K562 (cell line): ENCODE measurements at regions not wholly inside any gene's neighbourhood (a gene's known extent, or its start where the extent isn't known, plus 50 kb on each side); places are given as distances from the start of the nearest gene placed in this dataset.

Experiments used
- ATAC-seq: fragments of 200-7000 bp; cut with Tn5 transposase; 3 replicates; pipeline ENCODE4 v1.9.1; 2020; ENCODE audit warnings: moderate library complexity
- BruUV-seq: library from RNA; stranded (reverse); fragments of 400-500 nt; replicated peaks from 2 replicates; lab custom pipeline; 2021; lab: Mats Ljungman, UMichigan
- CTCF ChIA-PET: fragments of 300-600 bp; formaldehyde crosslinking; extraction: SDS; loops from one replicate; lab custom pipeline; 2021; ENCODE audit warnings: low intra/inter-chr PET ratio; lab: Yijun Ruan, JAX
- POLR2A ChIA-PET: fragments of 300-600, 350-650 bp; sonication (Branson Sonifier 250); formaldehyde crosslinking; extraction: SDS; loops from one replicate; lab custom pipeline; 2021; ENCODE audit warnings: antibody characterized with exemption, inconsistent platforms; lab: Yijun Ruan, JAX
- DNase-seq, 4 experiments: peaks; one replicate each; pipeline versions ENCODE4 v3.0.0 to v3.0.0-alpha.2; 2011 to 2018; ENCODE audit warnings: low spot score in 3 of 4, mixed read lengths in 3 of 4; ENCODE audit errors: extremely low read depth in 1 of 4
- FAIRE-seq: peaks from 2 replicates; lab custom pipeline; 2011; peaks lifted over from hg19 to GRCh38; lab: Jason Lieb, UNC
- H2AFZ ChIP-seq: 2 replicates; pipeline ENCODE4 v1.6.0; 2011; ENCODE audit warnings: low read depth, low read length, control low read depth, inconsistent platforms
- H3K27ac ChIP-seq: fragments of 200-600 bp; 3 replicates; pipeline ENCODE4 v1.8.0; 2011; ENCODE audit warnings: low read depth, mild to moderate bottlenecking, control low read depth, inconsistent platforms, low read length, moderate library complexity, mixed read lengths; ENCODE audit errors: extremely low read depth
- H3K27me3 ChIP-seq, 2 experiments: fragments of 300-600 bp in 1 of 2; 2 replicates in 1 of 2; 3 replicates in 1 of 2; pipeline versions ENCODE4 v1.6.0 to v1.8.0; 2011; ENCODE audit warnings: inconsistent platforms in 2 of 2, low read length in 2 of 2, mild to moderate bottlenecking in 1 of 2, mixed read lengths in 1 of 2, moderate library complexity in 1 of 2; ENCODE audit not compliant: control insufficient read depth in 2 of 2, insufficient read depth in 2 of 2
- H3K36me3 ChIP-seq: fragments of 300-600 bp; 3 replicates; pipeline ENCODE4 v1.8.0; 2011; ENCODE audit warnings: mild to moderate bottlenecking, low read length, inconsistent platforms; ENCODE audit not compliant: control insufficient read depth, insufficient read depth
- H3K4me1 ChIP-seq, 2 experiments: fragments of 200-600 bp in 1 of 2; replicated peaks in 1 of 2; 2 replicates in 1 of 2; 3 replicates in 1 of 2; pipeline versions ENCODE4 v1.5.1 to v1.8.0; 2011; ENCODE audit warnings: inconsistent platforms in 2 of 2, low read length in 2 of 2, mild to moderate bottlenecking in 1 of 2, mixed read lengths in 1 of 2, moderate library complexity in 1 of 2; ENCODE audit not compliant: control insufficient read depth in 2 of 2, insufficient read depth in 2 of 2
- H3K4me2 ChIP-seq: 2 replicates; pipeline ENCODE4 v1.6.1; 2011; ENCODE audit warnings: low read length, control low read depth, inconsistent platforms, mixed read lengths; ENCODE audit not compliant: insufficient read depth
- H3K4me3 ChIP-seq: fragments of 200-600 bp; sonication (generic), shearing (Covaris generic); 2 replicates; pipeline ENCODE4 v1.5.1; 2016; ENCODE audit warnings: control low read depth, inconsistent platforms
- H3K79me2 ChIP-seq: fragments of 200-600 bp; 3 replicates; pipeline ENCODE4 v1.8.0; 2011; ENCODE audit warnings: low read length, inconsistent platforms; ENCODE audit not compliant: control insufficient read depth, insufficient read depth
- H3K9ac ChIP-seq, 2 experiments: 2 replicates each; pipeline versions ENCODE4 v1.6.0 to v1.6.1; 2011; ENCODE audit warnings: low read depth in 2 of 2, low read length in 2 of 2, control low read depth in 1 of 2, inconsistent platforms in 1 of 2, mild to moderate bottlenecking in 1 of 2, mixed read lengths in 1 of 2; ENCODE audit not compliant: insufficient read depth in 1 of 2
- H3K9me1 ChIP-seq: one replicate; pipeline ENCODE4 v1.6.0; 2011; ENCODE audit warnings: inconsistent platforms, mild to moderate bottlenecking, low read length, moderate library complexity; ENCODE audit not compliant: control insufficient read depth, insufficient read depth
- H3K9me3 ChIP-seq: replicated peaks from 2 replicates; pipeline ENCODE4 v1.5.1; 2011; ENCODE audit warnings: low read depth, low read length, inconsistent platforms; ENCODE audit not compliant: control insufficient read depth, insufficient read depth
- H4K20me1 ChIP-seq: replicated peaks from 2 replicates; pipeline ENCODE4 v1.6.1; 2011; ENCODE audit warnings: low read length, inconsistent platforms, mixed read lengths; ENCODE audit not compliant: control insufficient read depth, insufficient read depth
- ARID2 ChIP-seq: fragments of 450-650 bp; IDR thresholded peaks from 2 replicates; pipeline ENCODE4 v1.6.1; 2017; ENCODE audit warnings: antibody characterized with exemption, mild to moderate bottlenecking
- BHLHE40 ChIP-seq: IDR thresholded peaks from 2 replicates; pipeline ENCODE4 v1.6.1; 2011; ENCODE audit warnings: low read length, improper control_type of control experiment
- BRD4 ChIP-seq: fragments of 200-600 bp; sonication (generic); IDR thresholded peaks from 2 replicates; pipeline ENCODE4 v1.6.1; 2017; ENCODE audit warnings: inconsistent platforms
- HDGF ChIP-seq: fragments of 450-650 bp; IDR thresholded peaks from 2 replicates; pipeline ENCODE4 v1.6.1; 2016
- MTA3 ChIP-seq: fragments of 450-650 bp; formaldehyde crosslinking; IDR thresholded peaks from 2 replicates; pipeline ENCODE4 v1.6.1; 2017; ENCODE audit warnings: mild to moderate bottlenecking, borderline replicate concordance
- MYC ChIP-seq, 2 experiments: fragments of 250-450 bp in 1 of 2; sonication (Bioruptor Pico) in 1 of 2; IDR thresholded peaks; 2 replicates each; pipeline versions ENCODE4 v1.5.1 to v1.6.1; 2012 to 2021; ENCODE audit warnings: low read depth in 2 of 2, borderline replicate concordance in 1 of 2, improper control_type of control experiment in 1 of 2, low read length in 1 of 2, mild to moderate bottlenecking in 1 of 2, moderate library complexity in 1 of 2
- SRF ChIP-seq, 2 experiments: fragments of 250-450, 450-650 bp in 1 of 2; sonication (Bioruptor Pico) in 1 of 2; sonication (generic) in 1 of 2; formaldehyde crosslinking; IDR thresholded peaks; 2 replicates each; pipeline versions ENCODE4 v1.5.0 to v1.5.1; 2020 to 2022; ENCODE audit warnings: mild to moderate bottlenecking in 1 of 2, missing genetic modification reagents in 1 of 2
- TSC22D4 ChIP-seq: fragments of 450-650 bp; IDR thresholded peaks from 2 replicates; pipeline ENCODE4 v1.6.1; 2016; ENCODE audit warnings: missing genetic modification characterization, missing biosample characterization, control low read depth
- YBX1 ChIP-seq: fragments of 450-650 bp; IDR thresholded peaks from 2 replicates; pipeline ENCODE4 v1.7.1; 2016; ENCODE audit warnings: mild to moderate bottlenecking
- WGBS: fragments of 100-300 bp; shearing (Covaris generic); methylation state at CpG from one replicate; pipeline ENCODE4 v1.1.6; 2016; ENCODE audit warnings: low coverage, mixed read lengths; ENCODE audit not compliant: insufficient coverage; ENCODE audit errors: missing lambda C conversion rate; 5-methylcytosine and 5-hydroxymethylcytosine counted together
- in situ Hi-C: fragments of 300-500 bp; cut with MboI; formaldehyde crosslinking; loops from 4 replicates; pipeline ENCODE4 v1.15.0; 2018; ENCODE audit warnings: inconsistent platforms, mixed read lengths
- intact Hi-C: fragments of 100-400 bp; cut with micrococcal nuclease; formaldehyde crosslinking; loops from 2 replicates; pipeline ENCODE4 v1.14.2; 2022
- TF ChIP-seq, protein P1 (sequence below): sonication (generic); formaldehyde crosslinking; IDR thresholded peaks from 2 replicates; pipeline ENCODE4 v1.8.1; 2023; ENCODE audit warnings: mild to moderate bottlenecking, missing genetic modification reagents
- TF ChIP-seq, protein P2 (sequence below): IDR thresholded peaks from 2 replicates; pipeline ENCODE4 v1.6.1; 2012; ENCODE audit warnings: low read depth, low read length, improper control_type of control experiment, borderline replicate concordance
- TF ChIP-seq, protein P3 (sequence below): fragments of 250-450 bp; sonication (Bioruptor Pico); IDR thresholded peaks from 2 replicates; pipeline ENCODE4 v1.8.0; 2022; ENCODE audit warnings: inconsistent platforms

DNA sequence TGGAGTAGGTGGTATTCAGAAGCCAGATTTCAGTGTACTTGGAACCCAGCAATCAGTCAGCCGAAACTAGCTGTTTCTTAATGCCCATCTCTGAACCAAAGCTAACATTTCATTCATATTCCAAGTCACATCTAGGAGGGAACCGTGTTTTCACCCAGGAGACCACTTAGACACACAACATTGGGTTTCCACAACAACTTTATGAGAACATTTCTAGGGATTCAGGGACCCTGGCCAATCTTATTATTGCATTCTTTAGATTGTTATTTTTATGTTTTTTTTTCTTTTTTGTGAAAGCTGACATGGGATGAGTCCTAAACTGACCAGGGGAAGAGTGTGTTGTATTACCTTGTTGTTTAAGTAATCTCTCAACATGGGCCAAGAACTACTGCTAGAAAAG is 72.5 kb upstream of the KIAA0040 start:
- H3K27ac ChIP-seq = no peak overlapping the region
- intact Hi-C loops = no loop called here
- H3K9me3 ChIP-seq = no peaks in the 10 kb centered on the region
- H3K4me2 ChIP-seq = no peak overlapping the region
- 0% methylated on average over 2 of the region's 2 CpGs for WGBS
- ChIA-PET POLR2A (no interaction called here), CTCF (no interaction called here)
- H3K9me1 ChIP-seq = no peaks in the 10 kb centered on the region
- ATAC-seq = no peak
- no peak overlapping the region for H3K9ac ChIP-seq
- H3K27me3 ChIP-seq = no peaks in the 10 kb centered on the region
- no peaks in the 10 kb centered on the region for H3K4me1 ChIP-seq
- no peaks in the 10 kb centered on the region for H4K20me1 ChIP-seq
- DNase-seq = no peak
- BruUV-seq = no TSS peak
- H2AFZ ChIP-seq = no peak overlapping the region
- no peaks in the 10 kb centered on the region for H3K79me2 ChIP-seq
- TF ChIP-seq ARID2 = no peak
- no peak for TF ChIP-seq MTA3
- TF ChIP-seq, protein P1, sequence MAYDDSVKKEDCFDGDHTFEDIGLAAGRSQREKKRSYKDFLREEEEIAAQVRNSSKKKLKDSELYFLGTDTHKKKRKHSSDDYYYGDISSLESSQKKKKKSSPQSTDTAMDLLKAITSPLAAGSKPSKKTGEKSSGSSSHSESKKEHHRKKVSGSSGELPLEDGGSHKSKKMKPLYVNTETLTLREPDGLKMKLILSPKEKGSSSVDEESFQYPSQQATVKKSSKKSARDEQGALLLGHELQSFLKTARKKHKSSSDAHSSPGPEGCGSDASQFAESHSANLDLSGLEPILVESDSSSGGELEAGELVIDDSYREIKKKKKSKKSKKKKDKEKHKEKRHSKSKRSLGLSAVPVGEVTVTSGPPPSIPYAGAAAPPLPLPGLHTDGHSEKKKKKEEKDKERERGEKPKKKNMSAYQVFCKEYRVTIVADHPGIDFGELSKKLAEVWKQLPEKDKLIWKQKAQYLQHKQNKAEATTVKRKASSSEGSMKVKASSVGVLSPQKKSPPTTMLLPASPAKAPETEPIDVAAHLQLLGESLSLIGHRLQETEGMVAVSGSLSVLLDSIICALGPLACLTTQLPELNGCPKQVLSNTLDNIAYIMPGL (CRISPR knock-in tag) = no peak
- TF ChIP-seq YBX1 = no peak
- TF ChIP-seq, protein P2, sequence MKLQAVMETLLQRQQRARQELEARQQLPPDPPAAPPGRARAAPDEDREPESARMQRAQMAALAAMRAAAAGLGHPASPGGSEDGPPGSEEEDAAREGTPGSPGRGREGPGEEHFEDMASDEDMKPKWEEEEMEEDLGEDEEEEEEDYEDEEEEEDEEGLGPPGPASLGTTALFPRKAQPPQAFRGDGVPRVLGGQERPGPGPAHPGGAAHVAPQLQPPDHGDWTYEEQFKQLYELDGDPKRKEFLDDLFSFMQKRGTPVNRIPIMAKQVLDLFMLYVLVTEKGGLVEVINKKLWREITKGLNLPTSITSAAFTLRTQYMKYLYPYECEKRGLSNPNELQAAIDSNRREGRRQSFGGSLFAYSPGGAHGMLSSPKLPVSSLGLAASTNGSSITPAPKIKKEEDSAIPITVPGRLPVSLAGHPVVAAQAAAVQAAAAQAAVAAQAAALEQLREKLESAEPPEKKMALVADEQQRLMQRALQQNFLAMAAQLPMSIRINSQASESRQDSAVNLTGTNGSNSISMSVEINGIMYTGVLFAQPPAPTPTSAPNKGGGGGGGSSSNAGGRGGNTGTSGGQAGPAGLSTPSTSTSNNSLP = no peak
- TF ChIP-seq HDGF = no peak
- TF ChIP-seq MYC (IDR thresholded peaks at IDR 0.05; ENCODE audit: low read depth, low read length) = no peak
- TF ChIP-seq MYC (CRISPR knock-in tag; IDR thresholded peaks at IDR 0.05; ENCODE audit: borderline replicate concordance, low read depth) = no peak
- no peak for TF ChIP-seq SRF (CRISPR knock-in tag; IDR thresholded peaks at IDR 0.05)
- TF ChIP-seq, protein P3, sequence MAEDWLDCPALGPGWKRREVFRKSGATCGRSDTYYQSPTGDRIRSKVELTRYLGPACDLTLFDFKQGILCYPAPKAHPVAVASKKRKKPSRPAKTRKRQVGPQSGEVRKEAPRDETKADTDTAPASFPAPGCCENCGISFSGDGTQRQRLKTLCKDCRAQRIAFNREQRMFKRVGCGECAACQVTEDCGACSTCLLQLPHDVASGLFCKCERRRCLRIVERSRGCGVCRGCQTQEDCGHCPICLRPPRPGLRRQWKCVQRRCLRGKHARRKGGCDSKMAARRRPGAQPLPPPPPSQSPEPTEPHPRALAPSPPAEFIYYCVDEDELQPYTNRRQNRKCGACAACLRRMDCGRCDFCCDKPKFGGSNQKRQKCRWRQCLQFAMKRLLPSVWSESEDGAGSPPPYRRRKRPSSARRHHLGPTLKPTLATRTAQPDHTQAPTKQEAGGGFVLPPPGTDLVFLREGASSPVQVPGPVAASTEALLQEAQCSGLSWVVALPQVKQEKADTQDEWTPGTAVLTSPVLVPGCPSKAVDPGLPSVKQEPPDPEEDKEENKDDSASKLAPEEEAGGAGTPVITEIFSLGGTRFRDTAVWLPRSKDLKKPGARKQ (CRISPR knock-in tag) = no peak
- TF ChIP-seq TSC22D4 = no peak
- TF ChIP-seq BRD4 = no peak
- no peak for TF ChIP-seq BHLHE40
- in situ Hi-C loops = no loop called here
- no peak overlapping the region for H3K4me3 ChIP-seq
- no peaks in the 10 kb centered on the region for H3K36me3 ChIP-seq
- FAIRE-seq = no peak
